GM12878 (cell line): ENCODE measurements at regions not wholly inside any gene's neighbourhood (a gene's known extent, or its start where the extent isn't known, plus 50 kb on each side); places are given as distances from the start of the nearest gene placed in this dataset.

Experiments
- CBFB ChIP-seq: IDR thresholded peaks from 2 replicates; pipeline ENCODE4 v1.6.1; 2016; ENCODE audit warnings: antibody characterized with exemption, low read depth
- REST ChIP-seq: IDR thresholded peaks from 2 replicates; pipeline ENCODE4 v1.6.1; 2012; ENCODE audit warnings: mild to moderate bottlenecking, low read depth, low read length

GRCh38 chr2:145267451-145267850 lies 747.5 kb upstream of the ZEB2 start:
- no peak for TF ChIP-seq REST
- no peak for TF ChIP-seq CBFB
